HG03196 (cell line): ENCODE measurements at regions not wholly inside any gene's neighbourhood (a gene's known extent, or its start where the extent isn't known, plus 50 kb on each side); places are given as distances from the start of the nearest gene placed in this dataset.

ENCODE experiments used
- ATAC-seq: cut with Tn5 transposase; IDR thresholded peaks from one replicate; pipeline ENCODE4 v1.9.1; 2021; ENCODE audit not compliant: unreplicated experiment

DNA sequence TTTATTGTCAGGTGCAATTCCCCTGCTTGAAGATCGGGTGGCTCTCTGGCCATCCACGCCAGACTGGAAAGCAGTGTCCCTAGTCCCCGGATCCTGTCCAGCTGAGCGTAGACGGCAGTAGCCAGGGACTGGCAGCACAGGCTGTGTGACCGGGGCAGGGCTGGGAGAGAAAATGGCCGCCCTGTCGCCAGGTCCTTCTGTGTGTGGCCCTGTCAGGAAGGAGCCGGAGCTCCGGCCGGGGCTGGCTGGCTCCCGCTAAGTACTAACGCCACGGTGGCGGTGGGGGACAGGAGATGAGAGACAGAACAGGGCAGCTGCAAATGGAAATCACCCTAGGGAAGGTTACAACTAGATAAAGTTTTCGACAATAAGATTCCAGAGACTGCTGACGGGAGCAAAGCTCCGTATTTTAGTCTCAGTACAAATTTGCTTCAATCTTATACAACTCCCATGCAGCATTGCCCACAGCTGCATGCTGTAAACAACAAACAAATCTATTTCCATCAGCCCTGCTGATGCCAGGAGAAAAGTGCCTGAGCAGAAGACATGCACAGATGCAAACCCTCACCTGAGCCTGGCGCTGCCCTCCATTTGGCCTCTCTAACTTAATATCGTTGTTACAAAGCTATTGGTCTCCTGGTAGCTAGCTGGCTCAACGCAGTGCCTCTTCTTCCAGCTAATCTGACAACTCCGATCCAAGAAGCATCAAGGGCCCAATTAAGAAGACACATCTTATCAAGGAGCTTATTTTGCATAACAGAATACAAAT is 253.0 kb downstream of the TSHZ3 start:
- no peak for ATAC-seq

- ATAC-seq = no peak
Observed at GRCh38 chr19:31095100-31095804, 254.0 kb downstream of the TSHZ3 start.

DNA sequence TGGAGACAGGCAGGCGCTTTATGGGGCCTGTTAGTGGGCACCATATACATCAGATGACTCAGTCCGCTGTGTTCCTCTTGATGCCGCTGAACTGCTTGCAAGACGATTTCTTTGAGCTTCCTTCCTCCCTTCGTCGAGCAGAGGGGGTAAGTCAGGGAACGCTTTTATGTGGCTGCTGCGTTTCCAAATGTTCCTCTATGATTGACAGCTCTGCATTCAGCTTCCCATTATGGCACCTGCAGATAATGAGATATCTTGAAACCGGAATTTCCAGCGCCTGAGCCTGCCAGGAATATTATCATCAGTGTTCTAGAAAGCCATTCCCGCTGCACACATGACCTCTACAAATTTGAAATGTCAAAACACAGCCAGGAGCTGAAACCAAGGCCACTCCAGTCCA is 257.0 kb downstream of the TSHZ3 start:
- ATAC-seq = no peak

GRCh38 chr19:31089681-31090080 is 259.6 kb downstream of the TSHZ3 start:
- no peak for ATAC-seq

DNA sequence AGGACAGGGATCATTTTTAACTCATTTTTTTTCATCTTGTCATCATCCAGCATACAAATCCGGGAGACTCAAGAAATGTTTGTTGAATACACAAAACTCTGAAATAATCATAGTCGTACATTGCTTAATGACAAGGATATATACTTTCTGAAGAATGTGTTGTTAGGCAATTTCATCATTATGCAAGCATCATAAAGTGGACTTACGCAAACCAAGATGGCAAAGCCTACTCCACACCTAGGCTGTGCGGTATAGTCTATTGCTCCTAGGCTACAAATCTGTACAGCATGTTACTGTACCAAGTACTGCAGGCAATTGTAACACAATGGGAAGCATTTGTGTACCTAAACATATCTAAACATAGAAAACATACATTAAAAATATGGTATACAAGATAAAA is 264.1 kb downstream of the TSHZ3 start:
- ATAC-seq = no peak

DNA sequence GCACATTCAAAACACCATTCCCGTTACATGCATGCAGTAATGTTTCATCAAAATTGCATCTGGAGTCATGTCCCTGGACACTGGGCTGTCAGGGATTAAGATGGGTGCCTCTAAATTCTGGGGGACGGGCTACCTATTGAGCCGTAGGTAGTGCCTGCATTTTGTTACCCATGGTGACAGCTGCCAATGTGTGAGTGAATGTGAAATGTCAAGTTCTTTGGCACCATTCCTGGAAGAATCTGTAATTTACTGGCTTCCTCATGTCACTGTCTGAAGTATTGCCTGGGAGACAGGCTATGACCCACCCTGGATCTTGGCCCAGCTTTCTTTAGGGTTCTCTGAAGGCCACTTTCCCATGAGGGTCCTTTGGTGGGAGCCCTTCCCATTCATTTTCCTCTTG is 266.1 kb downstream of the TSHZ3 start:
- ATAC-seq = no peak

GRCh38 chr19:31075146-31075655 is 274.0 kb downstream of the TSHZ3 start:
- ATAC-seq = no peak

DNA sequence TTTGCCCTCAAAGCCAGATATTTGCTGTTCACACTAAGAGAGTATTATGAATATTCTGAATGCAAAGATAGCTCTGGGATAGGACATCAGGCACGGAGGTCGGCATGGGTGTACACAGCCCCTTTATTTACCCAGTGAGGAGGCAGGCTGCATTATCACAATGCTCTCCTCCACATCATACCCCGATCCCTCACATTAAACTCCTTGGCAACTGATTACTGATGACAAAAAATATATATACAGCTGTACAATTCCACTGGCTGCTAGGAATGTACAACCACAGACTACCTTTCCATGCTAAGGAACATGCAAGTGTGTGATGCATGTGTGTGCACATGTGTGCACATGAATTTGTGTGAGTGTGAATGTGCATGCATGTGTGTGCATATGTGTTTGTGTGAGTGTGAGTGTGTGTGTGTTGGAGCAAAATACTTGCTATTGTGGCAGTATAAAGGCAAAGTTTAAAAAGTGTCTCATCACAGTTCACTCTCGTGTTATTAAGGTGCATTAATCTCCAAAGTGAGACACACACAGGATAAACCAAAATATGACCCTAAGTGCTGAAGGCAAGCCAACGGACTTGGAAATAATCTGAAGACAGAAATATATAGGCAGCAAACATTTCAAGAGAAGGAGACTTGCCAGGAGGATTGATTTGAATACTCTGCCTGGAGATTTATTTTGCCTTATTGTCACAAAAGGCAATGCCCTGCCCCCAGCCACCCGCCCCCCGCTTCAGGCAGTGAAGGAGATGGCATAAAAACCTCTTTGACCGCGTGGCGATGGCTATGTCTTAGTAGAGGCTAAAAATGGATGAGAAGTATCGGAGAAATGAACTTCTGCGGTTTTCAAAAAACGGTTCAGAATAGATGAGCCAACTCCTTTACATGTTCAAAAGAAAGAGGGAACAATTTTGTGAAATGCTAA is 274.8 kb downstream of the TSHZ3 start:
- no peak for ATAC-seq

- no peak for ATAC-seq
Observed at GRCh38 chr19:31073485-31074198, 275.6 kb downstream of the TSHZ3 start.

- no peak for ATAC-seq
Observed at GRCh38 chr19:31072451-31072850, 276.8 kb downstream of the TSHZ3 start.

DNA sequence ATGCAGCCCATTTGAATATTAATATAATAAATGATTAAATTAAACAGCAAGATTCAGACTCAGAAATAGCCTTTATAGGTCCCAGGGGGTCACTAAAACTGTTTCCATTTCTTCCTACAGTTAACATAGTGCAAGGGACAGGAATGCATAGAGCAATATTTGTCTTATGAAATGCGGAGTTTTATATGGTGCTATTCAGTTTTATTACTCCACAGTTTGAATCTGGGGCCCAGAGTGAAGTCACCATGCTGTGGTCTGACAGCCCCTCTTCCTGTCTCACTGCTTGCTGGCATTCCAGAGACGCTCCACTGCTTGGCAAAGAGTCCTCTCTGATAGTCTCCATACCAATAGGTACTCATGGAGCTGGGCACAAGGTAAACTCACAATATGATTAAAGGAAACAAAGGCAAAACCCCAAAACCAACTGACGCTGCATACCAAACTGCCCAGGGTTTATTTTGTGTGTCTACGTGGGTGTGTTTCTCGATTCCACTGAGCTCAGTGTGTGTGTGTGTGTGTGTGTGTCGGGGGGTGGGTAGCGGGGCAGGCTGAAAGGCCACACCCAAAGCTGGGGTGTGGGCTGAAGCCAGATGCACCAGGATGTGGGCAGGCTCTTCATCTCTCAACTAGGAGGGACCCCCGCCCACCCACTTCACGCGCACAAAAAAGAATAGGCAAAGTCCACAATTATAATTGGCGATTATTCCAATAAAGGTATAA is 277.9 kb downstream of the TSHZ3 start:
- ATAC-seq = no peak

- no peak for ATAC-seq
Observed at GRCh38 chr19:31070146-31071065, 278.8 kb downstream of the TSHZ3 start.

- ATAC-seq = no peak
Observed at GRCh38 chr19:31068268-31068667, 281.0 kb downstream of the TSHZ3 start.

GRCh38 chr19:31066385-31066784 is 282.9 kb downstream of the TSHZ3 start:
- ATAC-seq = no peak

- no peak for ATAC-seq
Observed at GRCh38 chr19:31064491-31064890, 284.7 kb downstream of the TSHZ3 start.

- no peak for ATAC-seq
Observed at GRCh38 chr19:31058676-31059340, 290.4 kb downstream of the TSHZ3 start.

DNA sequence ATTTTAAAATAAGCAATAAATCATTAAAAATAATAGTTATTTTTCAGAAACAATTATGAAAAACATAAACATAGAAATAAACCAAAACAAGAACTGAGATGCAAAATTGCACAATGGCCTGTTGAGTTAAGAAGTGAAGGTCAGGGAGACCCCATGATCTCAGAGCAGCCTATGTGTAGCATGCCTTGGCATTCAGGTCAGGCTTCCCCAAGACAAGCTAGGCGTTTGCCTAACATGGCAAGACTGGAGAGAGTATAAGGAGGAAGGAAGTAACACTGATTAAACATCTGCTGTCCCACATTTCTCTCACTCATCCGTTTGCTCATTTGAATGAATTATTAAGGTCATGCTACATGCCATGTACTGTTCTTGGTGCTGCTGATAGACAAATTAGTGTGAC is 291.8 kb downstream of the TSHZ3 start:
- ATAC-seq = no peak

- no peak for ATAC-seq
Observed at GRCh38 chr19:31055454-31055853, 293.8 kb downstream of the TSHZ3 start.
